ENCODE measurements at regions not wholly inside any gene's neighbourhood (a gene's known extent, or its start where the extent isn't known, plus 50 kb on each side); places are given as distances from the start of the nearest gene placed in this dataset.

- DNase-seq (ENCODE audit: low read depth), result peak; percentile 23
- TF ChIP-seq, protein P1, sequence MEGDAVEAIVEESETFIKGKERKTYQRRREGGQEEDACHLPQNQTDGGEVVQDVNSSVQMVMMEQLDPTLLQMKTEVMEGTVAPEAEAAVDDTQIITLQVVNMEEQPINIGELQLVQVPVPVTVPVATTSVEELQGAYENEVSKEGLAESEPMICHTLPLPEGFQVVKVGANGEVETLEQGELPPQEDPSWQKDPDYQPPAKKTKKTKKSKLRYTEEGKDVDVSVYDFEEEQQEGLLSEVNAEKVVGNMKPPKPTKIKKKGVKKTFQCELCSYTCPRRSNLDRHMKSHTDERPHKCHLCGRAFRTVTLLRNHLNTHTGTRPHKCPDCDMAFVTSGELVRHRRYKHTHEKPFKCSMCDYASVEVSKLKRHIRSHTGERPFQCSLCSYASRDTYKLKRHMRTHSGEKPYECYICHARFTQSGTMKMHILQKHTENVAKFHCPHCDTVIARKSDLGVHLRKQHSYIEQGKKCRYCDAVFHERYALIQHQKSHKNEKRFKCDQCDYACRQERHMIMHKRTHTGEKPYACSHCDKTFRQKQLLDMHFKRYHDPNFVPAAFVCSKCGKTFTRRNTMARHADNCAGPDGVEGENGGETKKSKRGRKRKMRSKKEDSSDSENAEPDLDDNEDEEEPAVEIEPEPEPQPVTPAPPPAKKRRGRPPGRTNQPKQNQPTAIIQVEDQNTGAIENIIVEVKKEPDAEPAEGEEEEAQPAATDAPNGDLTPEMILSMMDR (IDR thresholded peaks at IDR 0.05; ENCODE audit: insufficient read depth, low read depth, low read length, missing control alignments), result no peak
- H3K4me3 ChIP-seq (ENCODE audit: low read depth, low read length), result no peak overlapping the region
Observed at GRCh38 chr12:39173726-39174125, 268.3 kb upstream of the CPNE8 start.

GRCh38 chr12:39165338-39165737 lies 259.9 kb upstream of the CPNE8 start:
- DNase-seq (ENCODE audit: low read depth), result no peak
- no peak overlapping the region for H3K4me3 ChIP-seq (ENCODE audit: low read depth, low read length)
- TF ChIP-seq, protein P1 (IDR thresholded peaks at IDR 0.05; ENCODE audit: insufficient read depth, low read depth, low read length, missing control alignments), result no peak

DNA sequence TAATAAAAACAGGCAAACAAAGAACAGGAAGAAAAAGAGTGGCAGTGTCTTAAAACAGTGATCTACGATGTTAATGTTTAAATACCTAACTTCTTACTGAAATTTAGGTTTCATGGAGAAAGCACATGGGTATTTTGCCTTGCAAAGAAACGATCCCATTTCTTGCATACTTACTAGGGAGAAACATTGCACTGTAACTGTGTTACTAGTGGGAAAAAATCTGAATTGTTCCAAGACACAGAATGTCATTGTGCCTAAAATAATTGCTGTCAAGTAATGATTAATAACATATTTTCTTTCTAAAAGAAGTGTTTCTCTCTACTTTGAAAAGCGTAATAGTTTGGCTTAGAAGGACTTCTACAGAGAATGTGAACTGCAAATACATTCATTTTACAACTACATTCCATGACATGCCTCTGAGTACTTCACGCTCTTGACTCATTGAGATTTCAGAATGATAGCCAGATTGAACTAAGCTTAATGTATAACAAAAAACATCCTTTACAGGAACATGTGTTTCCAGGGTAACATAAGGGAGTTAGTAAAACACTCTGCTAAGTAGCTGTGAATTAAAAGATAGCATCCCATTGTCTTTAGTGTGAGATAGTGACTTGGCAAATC lies 256.2 kb upstream of the CPNE8 start:
- TF ChIP-seq, protein P1 (IDR thresholded peaks at IDR 0.05; ENCODE audit: insufficient read depth, low read depth, low read length, missing control alignments), result no peak
- no peak for DNase-seq (ENCODE audit: low read depth)

DNA sequence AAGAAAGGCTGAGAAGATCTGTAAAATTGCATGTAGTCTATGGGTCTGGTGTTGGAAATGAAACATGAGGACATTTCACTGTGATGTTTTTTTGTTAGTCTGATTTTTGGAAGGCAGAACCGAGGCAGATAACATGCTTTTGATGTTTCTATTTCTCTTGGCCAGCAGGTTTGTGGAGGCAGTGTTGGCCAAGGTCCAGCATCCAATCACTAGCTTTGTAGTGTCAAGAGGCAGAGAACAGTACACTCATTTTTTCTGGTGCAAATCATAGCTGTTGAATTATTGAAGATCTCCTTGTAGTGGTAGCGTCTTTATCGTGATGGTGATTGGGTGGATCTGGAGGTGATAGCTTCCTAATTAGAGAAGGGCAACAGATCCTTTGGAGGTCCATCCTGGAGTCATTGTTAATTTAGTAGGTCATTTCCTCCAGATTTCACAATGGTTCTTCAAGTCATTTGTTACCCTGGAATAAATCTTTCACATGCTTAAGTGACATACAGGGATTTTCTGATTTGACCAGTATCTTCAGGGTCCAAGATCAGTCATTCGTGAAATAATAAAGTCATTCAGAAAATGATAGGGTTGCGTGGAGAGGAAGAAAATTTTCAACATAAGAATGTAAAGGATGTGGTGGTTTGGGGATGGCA lies 252.4 kb upstream of the CPNE8 start:
- TF ChIP-seq, protein P1 (IDR thresholded peaks at IDR 0.05; ENCODE audit: insufficient read depth, low read depth, low read length, missing control alignments), result no peak
- DNase-seq (ENCODE audit: low read depth), result no peak
- H3K4me3 ChIP-seq (ENCODE audit: low read depth, low read length), result no peak overlapping the region

More for the DNA sequence above, 256.2 kb upstream of the CPNE8 start:
- no peak overlapping the region for H3K4me3 ChIP-seq (ENCODE audit: low read depth, low read length)

DNA sequence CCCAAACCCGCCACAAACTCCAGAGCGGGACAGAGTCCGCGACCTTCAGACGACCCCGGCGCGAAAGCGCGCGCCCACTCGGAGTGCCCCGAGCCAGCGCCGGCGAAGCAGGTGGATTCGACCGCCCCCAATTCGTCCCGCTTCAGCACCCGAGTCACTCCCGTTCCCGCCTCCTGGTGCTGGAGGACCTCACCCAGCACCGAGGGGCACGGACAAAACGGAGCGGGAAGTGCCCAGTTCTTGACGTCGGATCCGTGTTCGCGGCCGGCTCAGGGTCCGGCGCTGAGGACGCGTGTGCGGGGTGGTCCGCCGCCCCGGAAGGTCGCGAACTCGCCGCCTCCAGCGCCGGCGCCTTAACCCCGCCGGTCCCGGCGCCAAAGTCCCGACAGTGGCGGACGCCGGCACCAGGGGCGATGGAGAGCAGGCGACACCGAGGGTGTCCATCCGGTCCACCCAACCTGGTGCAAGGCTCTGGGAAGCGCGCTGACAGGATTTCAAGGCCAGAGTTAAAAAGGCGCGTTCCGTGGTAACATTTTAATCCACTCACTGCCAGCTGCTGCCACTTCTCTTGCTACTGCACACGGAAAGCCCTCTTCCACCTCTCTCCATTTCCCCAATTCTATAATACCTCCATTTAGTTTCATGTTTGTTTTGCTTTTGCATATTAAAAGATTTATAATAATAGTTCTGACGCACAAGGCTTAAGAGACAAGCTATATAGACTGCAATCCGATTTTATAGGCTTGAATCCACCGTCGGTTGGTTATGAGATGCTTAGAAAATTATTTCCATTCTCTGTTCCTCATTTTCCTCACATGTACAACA lies 240.0 kb upstream of the CPNE8 start:
- TF ChIP-seq, protein P1 (IDR thresholded peaks at IDR 0.05; ENCODE audit: insufficient read depth, low read depth, low read length, missing control alignments), result peak; percentile 8
- DNase-seq (ENCODE audit: low read depth), result no peak
- no peak overlapping the region for H3K4me3 ChIP-seq (ENCODE audit: low read depth, low read length)

GRCh38 chr12:39144613-39145061 lies 239.2 kb upstream of the CPNE8 start:
- DNase-seq (ENCODE audit: low read depth), result no peak
- H3K4me3 ChIP-seq (ENCODE audit: low read depth, low read length), result no peak overlapping the region
- TF ChIP-seq, protein P1 (IDR thresholded peaks at IDR 0.05; ENCODE audit: insufficient read depth, low read depth, low read length, missing control alignments), result no peak

All from GM12865 (cell line).